ENCODE measurements at regions not wholly inside any gene's neighbourhood (a gene's known extent, or its start where the extent isn't known, plus 50 kb on each side); places are given as distances from the start of the nearest gene placed in this dataset.
"Not testable (repeated sequence)": the region's sequence is repeated elsewhere in the genome, so short reads cannot be mapped to it uniquely, and the experiment has no call there.

DNA sequence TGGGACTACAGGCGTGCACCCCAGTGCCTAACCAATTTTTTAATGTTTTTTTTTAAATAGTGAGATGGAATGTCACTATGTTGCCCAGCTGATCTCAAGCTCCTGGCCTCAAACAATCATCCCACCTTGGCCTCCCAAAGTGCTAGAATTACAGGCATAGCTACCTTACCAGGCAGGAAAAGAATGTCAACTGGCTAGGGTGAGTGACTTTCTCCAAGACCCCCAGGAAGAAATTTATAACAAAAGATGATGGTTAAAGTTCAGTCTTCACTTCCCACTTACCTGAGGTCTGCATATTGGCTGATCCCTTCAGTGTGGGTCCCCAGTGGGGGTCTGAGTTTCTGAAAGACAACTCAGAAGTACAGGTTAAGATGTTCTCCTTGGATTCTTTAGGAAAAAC lies 893.0 kb downstream of the UQCRFS1 start:
- no peak for DNase-seq (ENCODE audit: low read depth in 4 of 4, low spot score in 3 of 4)

DNA sequence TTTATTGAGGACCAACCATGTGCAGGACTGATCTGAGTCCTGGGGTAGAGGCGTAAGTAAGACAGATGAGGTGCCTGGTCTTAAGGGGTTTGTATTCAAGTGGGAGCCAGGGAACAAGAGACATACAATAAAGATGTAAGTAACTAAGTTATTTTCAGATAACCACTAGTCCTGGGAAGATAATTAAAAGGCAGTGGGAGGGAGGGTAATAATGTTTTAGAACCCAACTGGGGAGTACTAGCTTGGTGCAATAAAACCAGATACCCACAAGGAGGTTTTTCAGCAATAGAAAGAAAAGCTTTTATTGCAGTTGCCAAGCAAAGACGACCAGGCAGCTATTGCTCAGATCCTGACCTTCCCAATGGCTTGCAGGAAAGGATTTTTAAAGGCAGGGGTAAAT lies 893.7 kb downstream of the UQCRFS1 start:
- DNase-seq (ENCODE audit: low read depth in 4 of 4, low spot score in 3 of 4): no peak

DNA sequence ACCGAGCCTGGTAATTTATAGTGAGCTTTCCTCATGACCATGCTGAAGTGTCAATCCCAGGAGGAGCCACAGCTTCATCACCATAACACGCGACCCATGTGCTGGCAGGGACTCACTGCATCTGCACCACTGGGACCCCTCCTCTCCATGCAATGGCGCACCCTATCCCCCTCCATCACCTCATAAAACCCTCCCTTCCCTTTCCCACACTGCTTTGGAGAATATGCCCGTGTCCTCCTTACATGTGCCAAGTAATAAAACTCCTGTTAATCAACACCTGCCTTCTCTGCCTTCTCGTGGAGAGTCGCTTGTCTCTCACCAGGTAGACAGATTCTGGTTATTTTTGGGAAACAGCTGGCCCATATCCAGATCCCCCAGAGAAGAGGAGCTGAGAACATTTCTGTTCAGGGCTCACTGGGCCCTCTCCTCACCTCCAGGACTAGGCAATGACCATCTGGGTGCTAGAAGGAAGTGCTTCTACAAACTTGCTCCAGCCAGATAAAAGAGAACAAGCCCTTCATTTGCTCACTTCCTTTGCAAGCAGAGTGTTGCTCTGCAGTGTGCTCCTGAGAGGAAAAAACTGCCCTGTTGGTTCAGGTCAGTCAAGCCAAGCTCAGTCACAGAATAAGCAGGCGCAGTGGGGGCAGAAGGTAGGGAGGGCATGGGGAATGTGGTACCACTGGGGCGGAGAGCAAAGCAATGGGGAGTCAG lies 894.3 kb downstream of the UQCRFS1 start:
- no peak for DNase-seq (ENCODE audit: low read depth in 4 of 4, low spot score in 3 of 4)

DNA sequence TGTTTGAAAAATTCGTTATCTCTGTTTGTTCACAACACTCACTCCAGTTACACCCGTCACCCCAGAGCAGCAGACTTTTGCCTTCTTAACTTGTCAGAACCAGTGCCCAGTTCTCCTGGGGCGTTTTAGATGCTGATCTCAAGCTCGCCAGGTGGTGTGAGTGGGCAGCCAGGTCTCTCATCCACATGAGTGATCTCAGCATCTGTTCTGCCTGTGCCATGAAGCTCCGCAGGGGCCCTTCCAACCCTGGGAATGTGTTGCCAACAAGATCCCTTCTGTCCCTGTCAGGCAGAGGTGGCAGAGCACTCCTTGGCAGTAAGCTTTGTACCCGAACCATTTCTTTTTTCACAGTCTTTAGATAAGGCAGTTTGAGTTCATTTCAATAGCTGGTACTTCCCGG lies 896.5 kb downstream of the UQCRFS1 start:
- DNase-seq (ENCODE audit: low read depth in 4 of 4, low spot score in 3 of 4): no peak

DNA sequence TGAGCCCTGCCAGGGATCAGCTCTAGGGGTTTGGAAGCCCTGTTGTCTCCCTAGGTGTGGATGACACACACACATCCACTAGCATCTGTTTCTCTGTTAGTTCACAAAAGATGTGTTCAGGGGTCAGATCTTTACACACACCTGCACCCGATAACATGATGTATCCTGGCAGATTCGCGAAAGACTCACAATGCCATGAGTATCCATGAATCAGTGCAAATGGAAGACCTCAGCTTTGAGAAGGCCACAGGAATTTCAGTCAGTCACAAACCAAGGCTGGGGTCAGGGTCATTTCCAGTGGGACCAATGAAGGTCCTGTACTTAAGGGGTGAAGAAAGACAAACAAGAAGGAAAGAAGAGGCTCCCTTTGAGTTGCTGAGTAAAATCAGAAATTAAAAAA lies 898.2 kb downstream of the UQCRFS1 start:
- DNase-seq (ENCODE audit: low read depth in 4 of 4, low spot score in 3 of 4): no peak

DNA sequence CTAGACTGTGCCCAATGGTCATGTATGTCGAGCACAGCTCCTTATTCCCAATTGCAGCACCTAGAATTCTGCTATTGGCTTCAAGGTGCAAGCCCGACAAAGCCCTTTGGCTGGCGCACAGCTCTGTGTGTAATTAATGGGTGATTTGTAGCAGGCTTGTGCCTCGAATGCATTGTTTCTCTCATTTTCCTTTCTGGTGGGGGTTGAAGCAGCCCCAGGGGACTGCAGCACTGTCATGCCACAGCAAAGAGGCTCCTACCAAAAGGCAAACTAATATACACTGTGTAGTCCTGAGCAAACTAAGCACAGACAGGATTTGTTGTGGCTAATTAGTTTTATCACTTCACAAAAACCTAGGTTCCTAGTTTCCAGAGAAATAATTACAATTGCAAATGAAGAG lies 898.7 kb downstream of the UQCRFS1 start:
- no peak for DNase-seq (ENCODE audit: low read depth in 4 of 4, low spot score in 3 of 4)

DNA sequence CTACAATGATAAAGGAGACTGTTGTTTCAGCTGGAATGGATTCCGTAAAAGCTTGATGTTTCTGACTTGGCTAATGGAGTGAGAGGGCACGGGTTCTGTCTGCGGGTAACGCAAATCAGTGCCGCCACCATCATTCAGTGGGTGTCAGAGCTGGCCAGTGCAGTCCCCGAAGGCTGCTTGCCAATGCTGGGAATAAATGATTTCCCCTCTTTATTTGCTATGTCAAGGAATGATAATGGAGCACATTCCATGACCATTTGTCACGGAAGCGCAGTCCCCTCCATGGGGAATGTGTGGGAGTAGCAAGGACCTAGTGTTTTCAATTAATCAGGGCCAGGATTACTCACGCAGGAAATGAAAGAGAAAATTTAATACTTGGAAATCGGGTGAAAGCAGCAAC lies 899.3 kb downstream of the UQCRFS1 start:
- DNase-seq (ENCODE audit: low read depth in 4 of 4, low spot score in 3 of 4): peak in 1 of 4 donors; percentile 54

DNA sequence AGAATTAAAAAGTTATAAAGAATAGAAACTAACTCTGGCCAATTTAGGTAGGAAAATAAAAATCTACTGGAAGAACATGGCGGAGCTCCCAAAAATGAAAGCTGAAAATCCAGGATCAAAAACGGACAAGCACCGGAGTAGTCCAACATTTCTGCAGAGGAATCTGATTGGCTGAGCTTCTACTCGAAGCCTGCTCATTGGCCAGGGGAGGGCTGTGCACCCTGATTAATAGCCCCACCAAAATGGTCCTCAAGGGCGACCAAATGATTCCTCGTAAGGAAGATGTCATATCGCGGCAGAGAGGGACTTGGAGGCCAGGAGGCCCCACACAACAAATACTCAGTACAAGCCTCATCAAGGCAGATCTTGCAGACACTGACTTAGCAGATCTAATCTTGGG lies 900.7 kb downstream of the UQCRFS1 start:
- DNase-seq (ENCODE audit: low read depth in 4 of 4, low spot score in 3 of 4): no peak

DNA sequence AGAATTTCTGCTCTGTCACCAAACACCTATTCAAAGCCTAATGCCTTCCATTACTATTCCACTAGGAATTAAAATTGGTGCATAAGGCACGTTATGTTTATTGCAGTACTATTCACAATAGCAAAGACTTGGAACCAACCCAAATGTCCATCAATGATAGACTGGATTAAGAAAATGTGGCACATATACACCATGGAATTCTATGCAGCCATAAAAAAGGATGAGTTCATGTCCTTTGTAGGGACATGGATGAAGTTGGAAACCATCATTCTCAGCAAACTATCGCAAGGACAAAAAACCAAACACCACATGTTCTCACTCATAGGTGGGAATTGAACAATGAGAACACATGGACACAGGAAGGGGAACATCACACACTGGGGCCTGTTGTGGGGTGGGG lies 902.1 kb downstream of the UQCRFS1 start:
- DNase-seq (ENCODE audit: low read depth in 4 of 4, low spot score in 3 of 4): not testable (repeated sequence)

DNA sequence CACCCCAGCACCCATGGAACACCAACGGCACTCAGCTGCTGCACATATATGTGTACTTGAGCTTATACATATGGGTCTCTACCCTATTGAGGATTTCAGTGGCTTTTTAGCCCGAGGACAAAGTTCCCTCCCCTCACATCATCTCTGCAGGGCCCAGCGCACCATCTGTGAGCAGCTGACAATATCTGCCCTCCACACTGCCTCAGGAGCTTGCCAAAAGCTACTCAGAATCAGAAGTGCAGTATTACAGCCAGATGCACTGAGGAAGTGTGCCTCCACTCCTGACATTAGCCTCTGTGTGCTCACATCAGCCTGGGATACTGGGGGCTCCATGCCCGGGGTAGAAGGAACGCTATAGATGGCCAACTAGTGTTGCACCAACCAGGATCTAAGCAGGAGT lies 903.9 kb downstream of the UQCRFS1 start:
- DNase-seq (ENCODE audit: low read depth in 4 of 4, low spot score in 3 of 4): no peak

DNA sequence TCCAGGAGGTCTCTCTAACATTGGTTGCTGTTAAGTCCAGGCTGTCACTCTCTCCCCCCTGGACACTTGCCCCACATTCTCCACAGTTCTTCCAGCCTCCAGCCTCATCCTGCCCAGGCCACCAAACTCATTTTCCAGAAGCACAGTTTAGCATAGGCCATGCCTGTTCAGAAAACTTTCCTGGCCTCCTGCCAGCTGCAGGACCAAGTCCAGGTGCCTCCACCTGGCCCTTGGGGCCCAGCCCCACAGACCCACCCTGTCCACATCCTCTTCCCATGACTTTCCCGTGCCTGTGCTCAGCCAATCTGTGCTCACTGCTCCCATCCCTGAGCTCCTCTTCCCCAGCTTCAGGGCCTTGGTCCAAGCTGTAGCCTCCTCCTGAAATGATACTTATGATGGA lies 905.0 kb downstream of the UQCRFS1 start:
- no peak for DNase-seq (ENCODE audit: low read depth in 4 of 4, low spot score in 3 of 4)

DNA sequence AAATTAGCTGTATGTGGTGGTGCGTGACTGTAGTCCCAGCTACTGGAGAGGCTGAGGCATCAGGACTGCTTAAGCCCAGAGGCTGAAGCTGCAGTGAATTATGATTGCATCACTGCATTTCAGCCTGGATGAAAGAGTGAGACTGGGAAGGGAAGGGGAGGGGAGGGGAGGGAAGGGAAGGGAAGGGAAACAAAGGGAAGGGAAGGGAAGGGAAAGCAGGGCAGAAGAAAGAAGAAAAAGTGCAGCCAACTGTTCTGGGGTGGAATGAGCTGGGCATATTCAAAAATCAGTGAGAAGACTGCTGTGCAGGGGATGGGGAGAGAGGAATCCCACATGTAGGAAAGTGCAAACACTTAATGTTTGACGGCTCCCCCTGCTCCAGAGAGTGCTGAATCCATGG lies 905.5 kb downstream of the UQCRFS1 start:
- DNase-seq (ENCODE audit: low read depth in 4 of 4, low spot score in 3 of 4): no peak

DNA sequence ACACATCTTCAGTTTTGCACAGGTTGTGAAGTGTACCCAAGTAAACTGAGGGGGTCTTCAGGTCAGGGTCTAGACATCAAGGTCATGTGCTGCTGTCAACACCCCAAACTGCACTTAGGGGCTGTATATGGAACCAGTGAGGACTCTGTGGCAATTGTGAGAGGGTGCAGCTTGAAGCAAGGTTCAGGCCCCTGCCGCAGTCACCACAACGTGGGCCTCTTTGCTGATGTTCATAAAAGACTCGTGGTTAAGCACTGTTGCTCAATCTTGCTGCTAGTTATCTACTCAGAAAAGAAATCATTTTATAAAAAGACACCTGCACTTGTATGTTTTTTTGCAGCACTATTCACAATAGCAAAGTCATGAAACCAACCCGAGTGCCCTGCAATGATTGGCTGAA lies 907.4 kb downstream of the UQCRFS1 start:
- DNase-seq (ENCODE audit: low read depth in 4 of 4, low spot score in 3 of 4): no peak

DNA sequence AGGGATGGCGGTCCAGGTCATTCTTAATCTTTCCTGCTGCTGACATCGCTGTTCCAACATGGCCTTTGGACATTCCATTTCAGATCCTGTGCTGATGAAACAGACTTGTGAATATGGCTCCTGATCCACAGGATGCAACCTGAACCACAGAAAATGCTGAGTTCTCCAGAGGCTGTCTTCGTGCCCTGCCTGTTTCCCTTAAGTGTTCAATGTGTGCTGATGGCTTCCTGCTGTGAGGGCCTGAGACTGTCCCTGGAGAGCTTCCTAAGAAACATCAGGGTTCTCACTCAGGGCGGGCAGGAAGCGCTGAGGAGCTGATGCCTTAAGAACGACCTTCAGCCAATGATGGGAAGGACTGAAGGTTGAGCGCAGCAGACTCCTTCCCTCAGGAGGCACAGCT lies 909.4 kb downstream of the UQCRFS1 start:
- DNase-seq (ENCODE audit: low read depth in 4 of 4, low spot score in 3 of 4): no peak

DNA sequence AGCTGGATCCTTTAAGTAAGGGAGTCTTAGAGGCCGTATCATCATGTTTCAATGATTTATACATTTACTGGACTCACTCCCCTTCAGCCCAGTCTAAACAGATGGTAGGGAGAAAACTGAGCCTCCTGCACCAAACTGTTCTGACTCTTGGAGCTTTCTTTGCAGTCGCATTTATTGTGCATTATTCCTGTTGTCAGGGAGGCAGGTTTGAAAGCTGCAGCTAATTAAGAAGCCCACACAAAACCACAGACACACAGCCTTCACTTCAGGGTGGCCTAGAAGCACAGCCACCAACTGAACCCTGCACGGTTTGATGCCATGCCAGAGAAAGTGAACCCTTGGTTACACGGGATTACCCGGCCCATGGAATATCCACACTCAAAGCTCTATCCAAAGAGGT lies 911.0 kb downstream of the UQCRFS1 start:
- DNase-seq (ENCODE audit: low read depth in 4 of 4, low spot score in 3 of 4): no peak

DNA sequence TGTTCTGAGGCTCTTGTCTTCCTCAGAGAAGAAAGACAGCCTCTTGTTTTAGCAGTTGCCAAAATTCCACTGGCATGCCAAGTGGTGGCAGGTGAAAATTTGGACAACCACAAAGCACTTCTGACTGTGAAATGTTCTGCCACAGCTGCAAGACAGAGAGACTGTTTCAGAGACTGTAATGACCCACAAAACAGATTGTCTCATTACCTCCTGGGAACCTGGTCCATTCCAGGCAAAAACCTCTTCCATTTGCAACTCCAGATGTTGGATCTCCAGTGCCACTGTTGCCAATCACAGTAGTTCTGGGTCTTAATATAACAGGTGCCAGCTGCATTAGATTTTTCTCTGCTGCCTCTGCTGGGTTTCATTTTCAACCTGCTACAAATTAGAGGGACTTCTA lies 911.5 kb downstream of the UQCRFS1 start:
- DNase-seq (ENCODE audit: low read depth in 4 of 4, low spot score in 3 of 4): no peak

DNA sequence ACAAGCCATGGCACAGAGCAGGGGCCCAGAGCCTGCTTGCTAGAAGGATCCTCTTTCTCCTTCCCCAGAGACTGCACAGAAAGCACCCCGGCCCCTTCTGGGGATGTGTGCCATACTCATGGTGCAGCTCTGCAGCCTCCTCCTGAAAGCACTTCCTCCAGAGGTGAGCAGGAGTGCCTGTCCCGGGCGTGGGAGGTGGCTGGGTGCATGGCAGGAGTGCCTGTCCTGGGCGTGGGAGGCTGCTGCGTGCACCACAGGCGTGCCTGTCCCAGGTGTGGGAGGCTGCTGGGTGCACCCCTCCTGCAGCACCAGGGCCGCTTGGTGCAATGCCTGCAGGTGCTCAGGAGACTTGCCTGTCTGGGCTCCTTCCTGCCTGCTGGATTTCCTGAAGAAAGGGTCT lies 913.3 kb downstream of the UQCRFS1 start:
- no peak for DNase-seq (ENCODE audit: low read depth in 4 of 4, low spot score in 3 of 4)

DNA sequence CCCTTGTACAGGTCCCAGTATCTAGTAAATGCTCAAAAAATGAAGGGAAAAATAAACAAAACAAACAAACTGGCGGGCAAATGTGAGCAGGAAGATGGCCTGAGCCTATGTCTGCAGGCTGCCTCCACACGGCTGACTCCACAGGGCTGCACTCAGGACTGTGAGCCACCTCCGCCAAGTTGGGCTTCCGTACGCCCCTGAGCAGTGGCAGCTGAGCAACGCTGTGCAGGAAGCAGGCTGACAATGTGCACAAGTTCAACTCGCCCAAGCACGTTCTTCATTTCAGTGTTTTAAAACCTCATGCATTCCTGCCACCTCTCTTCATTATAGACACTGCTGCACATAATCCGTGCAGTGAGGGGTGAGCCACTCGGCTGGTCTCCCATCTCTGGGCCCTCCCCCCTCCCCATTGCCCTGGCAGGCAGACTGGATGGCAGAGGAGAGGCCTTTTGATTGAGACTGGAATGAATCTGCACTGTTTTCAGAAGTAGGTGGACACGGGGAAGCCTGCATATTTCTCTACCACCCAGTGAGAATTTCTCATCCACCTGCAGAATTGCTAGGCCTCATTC lies 915.3 kb downstream of the UQCRFS1 start:
- DNase-seq (ENCODE audit: low read depth in 4 of 4, low spot score in 3 of 4): no peak

DNA sequence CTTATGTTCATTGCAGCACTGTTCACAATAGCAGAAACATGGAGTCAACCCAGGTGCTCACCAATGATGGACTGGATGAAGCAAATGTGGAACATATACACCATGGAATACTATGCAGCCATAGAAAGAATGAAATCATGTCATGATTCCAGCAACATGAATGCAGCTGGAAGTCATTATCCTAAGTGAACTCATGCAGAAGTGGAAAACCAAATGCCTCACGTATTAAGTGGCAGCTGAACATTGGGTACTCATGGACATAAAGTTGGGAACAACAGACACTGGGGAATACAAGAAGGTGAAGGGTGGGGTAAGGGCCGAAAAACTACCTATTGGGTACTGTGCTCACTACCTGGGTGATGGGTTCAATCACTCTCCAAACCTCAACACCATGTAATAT lies 915.9 kb downstream of the UQCRFS1 start:
- no peak for DNase-seq (ENCODE audit: low read depth in 4 of 4, low spot score in 3 of 4)

DNA sequence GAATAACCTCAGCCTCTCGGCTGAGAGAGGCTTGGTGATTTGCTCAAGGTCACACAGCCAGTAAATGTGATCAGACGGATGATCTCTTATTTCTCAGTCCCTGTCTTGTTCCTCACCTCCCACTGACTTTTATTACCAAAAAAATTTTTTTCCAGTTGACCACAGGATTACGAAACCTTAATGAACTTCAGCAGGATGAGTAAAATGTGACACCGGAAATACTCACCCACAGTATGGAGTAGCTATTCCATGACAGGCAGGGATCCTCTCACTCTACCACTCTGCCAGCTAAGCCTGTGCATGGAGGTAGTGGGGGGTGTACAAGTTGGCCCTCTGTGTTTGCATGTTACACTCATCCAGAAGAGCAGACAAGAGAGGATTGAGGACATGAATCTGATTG lies 916.4 kb downstream of the UQCRFS1 start:
- DNase-seq (ENCODE audit: low read depth in 4 of 4, low spot score in 3 of 4): no peak

DNA sequence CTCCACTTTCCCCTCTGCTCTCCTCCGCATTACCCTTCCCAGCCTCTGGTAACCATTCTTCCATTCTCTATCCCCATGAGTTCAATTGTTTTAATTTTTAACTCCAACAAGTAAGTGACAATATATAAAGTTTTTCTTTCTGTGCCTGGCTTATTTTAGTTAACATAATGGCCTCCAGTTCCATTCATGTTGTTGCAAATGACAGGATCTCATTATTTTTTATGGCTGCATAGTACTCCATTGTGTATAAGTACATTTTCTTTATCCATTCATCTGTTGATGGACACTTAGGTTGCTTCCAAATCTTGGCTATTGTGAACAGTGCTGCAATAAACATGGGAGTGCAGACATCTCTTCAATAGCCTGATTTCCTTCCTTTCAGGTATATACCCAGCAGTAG lies 918.0 kb downstream of the UQCRFS1 start:
- DNase-seq (ENCODE audit: low read depth in 4 of 4, low spot score in 3 of 4): not testable (repeated sequence)

DNA sequence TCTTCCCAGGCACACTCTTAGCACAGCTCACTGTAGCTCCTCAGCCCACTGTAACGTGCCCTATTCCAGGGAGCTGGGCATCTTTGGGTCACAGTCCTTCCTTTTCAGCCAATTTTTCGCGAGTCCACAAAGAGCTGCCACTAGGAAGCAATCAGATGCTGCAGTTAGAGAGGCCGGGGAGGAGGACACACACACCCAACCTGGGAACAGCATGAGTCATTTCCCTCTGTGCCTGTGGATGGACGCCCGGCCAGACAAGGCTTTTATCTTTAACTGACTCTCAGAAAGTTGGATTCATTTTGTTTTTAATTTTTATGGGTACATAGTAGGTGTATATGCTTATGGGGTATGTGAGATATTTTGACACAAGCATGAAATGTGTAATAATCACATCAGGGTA lies 918.6 kb downstream of the UQCRFS1 start:
- DNase-seq (ENCODE audit: low read depth in 4 of 4, low spot score in 3 of 4): no peak

DNA sequence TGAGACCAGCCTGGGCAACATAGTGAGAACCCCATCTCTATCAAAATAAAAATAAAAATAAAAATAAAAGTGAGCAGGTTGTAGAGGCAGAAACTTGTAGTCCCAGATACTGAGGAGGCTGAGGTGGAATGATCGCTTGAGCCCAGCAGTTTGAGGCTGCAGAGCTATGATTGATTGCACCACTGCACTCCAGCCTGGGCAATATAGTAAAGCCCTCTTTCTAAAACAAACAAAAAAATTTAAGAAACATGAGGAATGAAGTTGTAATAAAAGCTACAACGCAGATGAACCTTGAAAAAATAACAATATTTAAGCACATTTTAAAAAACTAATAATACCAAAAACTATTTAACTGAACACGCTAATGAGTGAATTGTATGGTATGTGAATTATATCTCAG lies 919.3 kb downstream of the UQCRFS1 start:
- DNase-seq (ENCODE audit: low read depth in 4 of 4, low spot score in 3 of 4): no peak
